ENCODE measurements at regions not wholly inside any gene's neighbourhood (a gene's known extent, or its start where the extent isn't known, plus 50 kb on each side); places are given as distances from the start of the nearest gene placed in this dataset.
"Not testable (repeated sequence)": the region's sequence is repeated elsewhere in the genome, so short reads cannot be mapped to it uniquely, and the experiment has no call there.

- TF ChIP-seq, protein P1, sequence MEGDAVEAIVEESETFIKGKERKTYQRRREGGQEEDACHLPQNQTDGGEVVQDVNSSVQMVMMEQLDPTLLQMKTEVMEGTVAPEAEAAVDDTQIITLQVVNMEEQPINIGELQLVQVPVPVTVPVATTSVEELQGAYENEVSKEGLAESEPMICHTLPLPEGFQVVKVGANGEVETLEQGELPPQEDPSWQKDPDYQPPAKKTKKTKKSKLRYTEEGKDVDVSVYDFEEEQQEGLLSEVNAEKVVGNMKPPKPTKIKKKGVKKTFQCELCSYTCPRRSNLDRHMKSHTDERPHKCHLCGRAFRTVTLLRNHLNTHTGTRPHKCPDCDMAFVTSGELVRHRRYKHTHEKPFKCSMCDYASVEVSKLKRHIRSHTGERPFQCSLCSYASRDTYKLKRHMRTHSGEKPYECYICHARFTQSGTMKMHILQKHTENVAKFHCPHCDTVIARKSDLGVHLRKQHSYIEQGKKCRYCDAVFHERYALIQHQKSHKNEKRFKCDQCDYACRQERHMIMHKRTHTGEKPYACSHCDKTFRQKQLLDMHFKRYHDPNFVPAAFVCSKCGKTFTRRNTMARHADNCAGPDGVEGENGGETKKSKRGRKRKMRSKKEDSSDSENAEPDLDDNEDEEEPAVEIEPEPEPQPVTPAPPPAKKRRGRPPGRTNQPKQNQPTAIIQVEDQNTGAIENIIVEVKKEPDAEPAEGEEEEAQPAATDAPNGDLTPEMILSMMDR (conservative IDR thresholded peaks at IDR 0.05; ENCODE audit: low read length), result not testable (repeated sequence)
- TF ChIP-seq EZH2phosphoT487 (IDR thresholded peaks at IDR 0.05; ENCODE audit: borderline replicate concordance, low read depth, low read length), result not testable (repeated sequence)
Observed at GRCh38 chr5:50590444-50591189, 75.8 kb upstream of the PARP8 start.
